HG03196 (cell line): ENCODE measurements at regions not wholly inside any gene's neighbourhood (a gene's known extent, or its start where the extent isn't known, plus 50 kb on each side); places are given as distances from the start of the nearest gene placed in this dataset.
A peak's percentile ranks its signal among the peaks of the same experiment; 100 is the strongest.

Experiments used
- ATAC-seq: cut with Tn5 transposase; IDR thresholded peaks from one replicate; pipeline ENCODE4 v1.9.1; 2021; ENCODE audit not compliant: unreplicated experiment

- ATAC-seq = no peak
Observed at GRCh38 chr2:212945526-212945925, 205.9 kb downstream of the IKZF2 start.

GRCh38 chr2:212943351-212943750 is 208.1 kb downstream of the IKZF2 start:
- ATAC-seq = no peak

- ATAC-seq = no peak
Observed at GRCh38 chr2:212941361-212941760, 210.1 kb downstream of the IKZF2 start.

GRCh38 chr2:212940816-212941215 is 210.6 kb downstream of the IKZF2 start:
- ATAC-seq = no peak

- no peak for ATAC-seq
Observed at GRCh38 chr2:212939777-212940531, 211.5 kb downstream of the IKZF2 start.

- ATAC-seq = no peak
Observed at GRCh38 chr2:212938144-212938793, 213.1 kb downstream of the IKZF2 start.

GRCh38 chr2:212936572-212936971 is 214.8 kb downstream of the IKZF2 start:
- ATAC-seq = no peak

GRCh38 chr2:212935752-212936151 is 215.7 kb downstream of the IKZF2 start:
- no peak for ATAC-seq

- ATAC-seq = no peak
Observed at GRCh38 chr2:212931271-212931670, 220.1 kb downstream of the IKZF2 start.

GRCh38 chr2:212930556-212931260 is 220.7 kb downstream of the IKZF2 start:
- ATAC-seq = no peak

GRCh38 chr2:212929971-212930370 is 221.4 kb downstream of the IKZF2 start:
- ATAC-seq = no peak

- ATAC-seq = peak; percentile 72
Observed at GRCh38 chr2:212929116-212929515, 222.3 kb downstream of the IKZF2 start.

GRCh38 chr2:212928681-212929080 is 222.7 kb downstream of the IKZF2 start:
- ATAC-seq = peak; percentile 21

- ATAC-seq = no peak
Observed at GRCh38 chr2:212926940-212927339, 224.5 kb downstream of the IKZF2 start.

- no peak for ATAC-seq
Observed at GRCh38 chr2:212923393-212923792, 228.0 kb downstream of the IKZF2 start.

- no peak for ATAC-seq
Observed at GRCh38 chr2:212922701-212923100, 228.7 kb downstream of the IKZF2 start.

- no peak for ATAC-seq
Observed at GRCh38 chr2:212921711-212922110, 229.7 kb downstream of the IKZF2 start.

GRCh38 chr2:212921061-212921460 is 230.4 kb downstream of the IKZF2 start:
- no peak for ATAC-seq

- no peak for ATAC-seq
Observed at GRCh38 chr2:212919238-212919637, 232.2 kb downstream of the IKZF2 start.

- ATAC-seq = no peak
Observed at GRCh38 chr2:212918336-212918735, 233.1 kb downstream of the IKZF2 start.

- peak; percentile 72 for ATAC-seq
Observed at GRCh38 chr2:212915121-212915782, 236.2 kb downstream of the IKZF2 start.
